Esophagus muscularis mucosa (tissue), 4 donors: ENCODE measurements at regions not wholly inside any gene's neighbourhood (a gene's known extent, or its start where the extent isn't known, plus 50 kb on each side); places are given as distances from the start of the nearest gene placed in this dataset.

ENCODE experiments used
- DNase-seq: peaks from one replicate; pipeline ENCODE4 v3.0.0-alpha.2; 2017; ENCODE audit errors: extremely low spot score
- H3K27ac ChIP-seq, 4 donors: fragments of 200-600 bp; sonication (generic); replicated peaks in 1 of 4; 1 replicate in 3 of 4; 2 replicates in 1 of 4; pipeline ENCODE4 v1.5.1; 2016 to 2019; ENCODE audit warnings: mild to moderate bottlenecking in 1 of 4
- H3K27me3 ChIP-seq, 4 donors: fragments of 200-600 bp; sonication (generic); one replicate each; pipeline versions ENCODE4 v1.5.1 to v1.6.0; 2016 to 2019
- H3K36me3 ChIP-seq, 4 donors: fragments of 200-600 bp; sonication (generic); one replicate each; pipeline ENCODE4 v1.5.1; 2016 to 2019
- H3K4me1 ChIP-seq, 4 donors: fragments of 200-600 bp; sonication (generic); one replicate each; pipeline ENCODE4 v1.5.1; 2016 to 2019
- H3K4me3 ChIP-seq, 4 donors: fragments of 200-600 bp; sonication (generic); 1 replicate in 2 of 4; 2 replicates in 2 of 4; pipeline ENCODE4 v1.5.1; 2016 to 2019; ENCODE audit warnings: mild to moderate bottlenecking in 4 of 4, moderate library complexity in 1 of 4
- H3K9me3 ChIP-seq, 4 donors: fragments of 200-600 bp; sonication (generic); 1 replicate in 3 of 4; 2 replicates in 1 of 4; pipeline ENCODE4 v1.5.1; 2016 to 2019
- CTCF ChIP-seq, 3 experiments: fragments of 200-600 bp in 2 of 3; fragments of 450-650 bp in 1 of 3; sonication (generic) in 2 of 3; IDR thresholded peaks; one replicate each; pipeline ENCODE4 v1.5.1; 2017 to 2019; ENCODE audit warnings: antibody characterized with exemption in 3 of 3, mild to moderate bottlenecking in 2 of 3, moderate library complexity in 1 of 3
- EP300 ChIP-seq: sonication (generic); formaldehyde crosslinking; IDR thresholded peaks from one replicate; pipeline ENCODE4 v1.6.1; 2017; ENCODE audit warnings: antibody characterized with exemption
- POLR2A ChIP-seq: fragments of 450-650 bp; IDR thresholded peaks from one replicate; pipeline ENCODE4 v1.6.1; 2017; ENCODE audit warnings: antibody characterized with exemption, moderate library complexity, mild to moderate bottlenecking, low read depth
- POLR2AphosphoS5 ChIP-seq, 2 donors: sonication (generic); formaldehyde crosslinking; IDR thresholded peaks; one replicate each; pipeline ENCODE4 v1.6.1; 2017; ENCODE audit warnings: antibody characterized with exemption in 2 of 2
- WGBS: methylation state at CpG from one replicate; pipeline ENCODE4 v1.1.5; 2018; 5-methylcytosine and 5-hydroxymethylcytosine counted together
- intact Hi-C: fragments of 100-400 bp; cut with DNase I; formaldehyde crosslinking; loops from one replicate; pipeline ENCODE4 v1.15.1; 2023

GRCh38 chr6:55997223-55997874 lies 122.0 kb upstream of the BMP5 start:
- Histone ChIP-seq H3K36me3 (no peaks in the 10 kb centered on the region), H3K4me3 (no peak overlapping the region), H3K27me3 (no peaks in the 10 kb centered on the region), H3K27ac (no peak overlapping the region), H3K4me1 (peaks cover 0 to 14% (median 2%) of the 10 kb centered on the region in 4 donors), H3K9me3 (peaks cover 0 to 5% (median 0%) of the 10 kb centered on the region in 4 donors)
- no peak for DNase-seq
- TF ChIP-seq POLR2AphosphoS5 (IDR thresholded peaks at IDR 0.05), result no peak
- no peak for TF ChIP-seq POLR2A
- no peak for TF ChIP-seq EP300
- TF ChIP-seq CTCF (IDR thresholded peaks at IDR 0.05), result no peak
- intact Hi-C loops, result no loop called here
- 84% methylated on average over 3 of the region's 3 CpGs for WGBS

GRCh38 chr6:55994531-55994930 lies 119.1 kb upstream of the BMP5 start:
- Histone ChIP-seq H3K27ac (no peak overlapping the region), H3K27me3 (no peaks in the 10 kb centered on the region), H3K9me3 (peaks cover 0 to 5% (median 0%) of the 10 kb centered on the region in 4 donors), H3K4me1 (peaks cover 0 to 10% (median 2%) of the 10 kb centered on the region in 4 donors), H3K36me3 (no peaks in the 10 kb centered on the region), H3K4me3 (no peak overlapping the region)
- TF ChIP-seq EP300, result no peak
- no peak for TF ChIP-seq POLR2AphosphoS5 (IDR thresholded peaks at IDR 0.05)
- TF ChIP-seq POLR2A, result no peak
- no peak for TF ChIP-seq CTCF (IDR thresholded peaks at IDR 0.05)
- intact Hi-C loops, result no loop called here
- 78% methylated on average over 3 of the region's 3 CpGs for WGBS
- no peak for DNase-seq

- intact Hi-C loops, result no loop called here
Observed at GRCh38 chr6:55993418-55993817, 118.0 kb upstream of the BMP5 start.

GRCh38 chr6:55992546-55992945 lies 117.2 kb upstream of the BMP5 start:
- Histone ChIP-seq H3K27ac (no peak overlapping the region), H3K36me3 (no peaks in the 10 kb centered on the region), H3K4me1 (no peaks in the 10 kb centered on the region), H3K4me3 (no peak overlapping the region), H3K27me3 (no peaks in the 10 kb centered on the region), H3K9me3 (peaks cover 0 to 5% (median 0%) of the 10 kb centered on the region in 4 donors)
- no peak for DNase-seq
- no peak for TF ChIP-seq POLR2AphosphoS5 (IDR thresholded peaks at IDR 0.05)
- TF ChIP-seq EP300, result no peak
- TF ChIP-seq CTCF (IDR thresholded peaks at IDR 0.05), result no peak
- no peak for TF ChIP-seq POLR2A
- intact Hi-C loops, result no loop called here

More at GRCh38 chr6:55993418-55993817, 118.0 kb upstream of the BMP5 start:
- Histone ChIP-seq H3K27ac (no peak overlapping the region), H3K9me3 (peaks cover 0 to 5% (median 0%) of the 10 kb centered on the region in 4 donors), H3K36me3 (no peaks in the 10 kb centered on the region), H3K4me3 (no peak overlapping the region), H3K27me3 (no peaks in the 10 kb centered on the region), H3K4me1 (no peaks in the 10 kb centered on the region)
- WGBS, result 75% methylated on average over 2 of the region's 2 CpGs
- TF ChIP-seq CTCF (IDR thresholded peaks at IDR 0.05) (no peak), POLR2A (no peak), EP300 (no peak), POLR2AphosphoS5 (IDR thresholded peaks at IDR 0.05) (no peak)
- DNase-seq, result no peak

GRCh38 chr6:55985309-55985708 lies 109.9 kb upstream of the BMP5 start:
- no peak for TF ChIP-seq POLR2AphosphoS5 (IDR thresholded peaks at IDR 0.05)
- TF ChIP-seq POLR2A, result no peak
- no peak for TF ChIP-seq EP300
- no peak for TF ChIP-seq CTCF (IDR thresholded peaks at IDR 0.05)
- intact Hi-C loops, result no loop called here
- 97% methylated on average over 1 of the region's 1 CpG for WGBS
- Histone ChIP-seq H3K4me3 (no peak overlapping the region), H3K36me3 (no peaks in the 10 kb centered on the region), H3K27ac (no peak overlapping the region), H3K9me3 (no peaks in the 10 kb centered on the region), H3K4me1 (peaks cover 0 to 5% (median 0%) of the 10 kb centered on the region in 4 donors), H3K27me3 (no peaks in the 10 kb centered on the region)
- no peak for DNase-seq
